Kidney epithelial cell (primary cell): ENCODE measurements at regions not wholly inside any gene's neighbourhood (a gene's known extent, or its start where the extent isn't known, plus 50 kb on each side); places are given as distances from the start of the nearest gene placed in this dataset.

ENCODE experiments used
- DNase-seq: peaks from one replicate; pipeline ENCODE4 v3.0.0-alpha.2; 2010; ENCODE audit warnings: low read depth
- H3K27me3 ChIP-seq: 2 replicates; pipeline ENCODE4 v1.6.0; 2011; ENCODE audit warnings: low read length; ENCODE audit not compliant: control insufficient read depth, insufficient read depth
- H3K36me3 ChIP-seq: 2 replicates; pipeline ENCODE4 v1.5.1; 2011; ENCODE audit warnings: low read length; ENCODE audit not compliant: control insufficient read depth, insufficient read depth
- H3K4me3 ChIP-seq: 2 replicates; pipeline ENCODE4 v1.5.1; 2011; ENCODE audit warnings: low read depth, mild to moderate bottlenecking, control low read depth, low read length
- CTCF ChIP-seq: IDR thresholded peaks from 2 replicates; pipeline ENCODE4 v1.5.1; 2011; ENCODE audit warnings: mild to moderate bottlenecking, moderate library complexity, low read length, control low read depth, inconsistent platforms; ENCODE audit not compliant: insufficient read depth, poor library complexity, severe bottlenecking

- no peak for TF ChIP-seq CTCF
- no peaks in the 10 kb centered on the region for H3K36me3 ChIP-seq
- no peaks in the 10 kb centered on the region for H3K27me3 ChIP-seq
- H3K4me3 ChIP-seq: no peak overlapping the region
- DNase-seq: no peak
Observed at GRCh38 chr10:85148693-85149640, 820.6 kb downstream of the CCSER2 start.

GRCh38 chr10:85149766-85150165 lies 821.4 kb downstream of the CCSER2 start:
- no peaks in the 10 kb centered on the region for H3K27me3 ChIP-seq
- H3K36me3 ChIP-seq: no peaks in the 10 kb centered on the region
- H3K4me3 ChIP-seq: no peak overlapping the region
- no peak for TF ChIP-seq CTCF
- no peak for DNase-seq

- Histone ChIP-seq H3K36me3 (no peaks in the 10 kb centered on the region), H3K4me3 (no peak overlapping the region), H3K27me3 (no peaks in the 10 kb centered on the region)
- no peak for DNase-seq
- TF ChIP-seq CTCF: no peak
Observed at GRCh38 chr10:85151506-85151905, 823.1 kb downstream of the CCSER2 start.

- DNase-seq: no peak
- H3K36me3 ChIP-seq: no peaks in the 10 kb centered on the region
- H3K27me3 ChIP-seq: no peaks in the 10 kb centered on the region
- no peak for TF ChIP-seq CTCF
- H3K4me3 ChIP-seq: no peak overlapping the region
Observed at GRCh38 chr10:85152496-85152895, 824.1 kb downstream of the CCSER2 start.

- no peak for TF ChIP-seq CTCF
- Histone ChIP-seq H3K4me3 (no peak overlapping the region), H3K27me3 (no peaks in the 10 kb centered on the region), H3K36me3 (no peaks in the 10 kb centered on the region)
- DNase-seq: no peak
Observed at GRCh38 chr10:85152911-85153310, 824.5 kb downstream of the CCSER2 start.

GRCh38 chr10:85157206-85157605 lies 828.8 kb downstream of the CCSER2 start:
- Histone ChIP-seq H3K4me3 (no peak overlapping the region), H3K27me3 (no peaks in the 10 kb centered on the region), H3K36me3 (no peaks in the 10 kb centered on the region)
- DNase-seq: no peak
- TF ChIP-seq CTCF: no peak
